ENCODE measurements at regions not wholly inside any gene's neighbourhood (a gene's known extent, or its start where the extent isn't known, plus 50 kb on each side); places are given as distances from the start of the nearest gene placed in this dataset.
"Not testable (repeated sequence)": the region's sequence is repeated elsewhere in the genome, so short reads cannot be mapped to it uniquely, and the experiment has no call there.

DNA sequence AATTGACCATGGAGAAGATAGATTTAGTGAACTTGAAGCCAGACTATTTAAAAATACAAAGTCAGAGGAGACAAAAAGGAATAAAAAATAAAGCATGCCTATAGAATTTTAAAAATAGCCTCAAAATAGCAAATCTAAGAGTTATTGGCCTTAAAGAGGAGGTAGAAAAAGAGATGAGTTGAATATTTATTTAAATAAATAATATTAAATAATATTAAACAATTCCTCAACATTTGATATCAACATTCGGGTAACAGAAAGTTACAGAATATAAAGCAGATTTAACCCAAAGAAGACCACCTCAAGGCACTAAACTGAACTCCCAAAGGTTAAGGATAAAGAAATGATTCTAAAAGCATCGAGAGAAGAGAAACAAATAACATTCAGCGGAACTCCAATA, 1627.4 kb downstream of the SPATA31A7 start:
- not testable (repeated sequence) for TF ChIP-seq EZH2phosphoT487 (IDR thresholded peaks at IDR 0.05; ENCODE audit: insufficient read depth, low read depth); EZH2 (IDR thresholded peaks at IDR 0.05; ENCODE audit: insufficient read depth, poor library complexity, severe bottlenecking)
